ENCODE measurements at regions not wholly inside any gene's neighbourhood (a gene's known extent, or its start where the extent isn't known, plus 50 kb on each side); places are given as distances from the start of the nearest gene placed in this dataset.

GRCh38 chr22:27509132-27509920, 292.2 kb downstream of the MN1 start:
- in situ Hi-C loops (cut with MboI; ENCODE audit: low sequenced_read_pairs in 4 of 4) (no loop called here), intact Hi-C loops (cut with DNase I; ENCODE audit: low total_unique reads) (loop anchor here (5.0 kb wide), 1 partner anchor 293 kb away; the partner anchor contains the start of gene MN1)
- Histone ChIP-seq H3K27ac (peak overlapping the region; percentile 75 to 87 (median 80)), H3K36me3 (no peaks in the 10 kb centered on the region), H3K4me1 (peaks cover 60 to 64% of the 10 kb centered on the region in 2 donors), H3K9me3 (no peaks in the 10 kb centered on the region), H3K27me3 (no peaks in the 10 kb centered on the region), H3K4me3 (no peak overlapping the region)
- TF ChIP-seq, protein P1, sequence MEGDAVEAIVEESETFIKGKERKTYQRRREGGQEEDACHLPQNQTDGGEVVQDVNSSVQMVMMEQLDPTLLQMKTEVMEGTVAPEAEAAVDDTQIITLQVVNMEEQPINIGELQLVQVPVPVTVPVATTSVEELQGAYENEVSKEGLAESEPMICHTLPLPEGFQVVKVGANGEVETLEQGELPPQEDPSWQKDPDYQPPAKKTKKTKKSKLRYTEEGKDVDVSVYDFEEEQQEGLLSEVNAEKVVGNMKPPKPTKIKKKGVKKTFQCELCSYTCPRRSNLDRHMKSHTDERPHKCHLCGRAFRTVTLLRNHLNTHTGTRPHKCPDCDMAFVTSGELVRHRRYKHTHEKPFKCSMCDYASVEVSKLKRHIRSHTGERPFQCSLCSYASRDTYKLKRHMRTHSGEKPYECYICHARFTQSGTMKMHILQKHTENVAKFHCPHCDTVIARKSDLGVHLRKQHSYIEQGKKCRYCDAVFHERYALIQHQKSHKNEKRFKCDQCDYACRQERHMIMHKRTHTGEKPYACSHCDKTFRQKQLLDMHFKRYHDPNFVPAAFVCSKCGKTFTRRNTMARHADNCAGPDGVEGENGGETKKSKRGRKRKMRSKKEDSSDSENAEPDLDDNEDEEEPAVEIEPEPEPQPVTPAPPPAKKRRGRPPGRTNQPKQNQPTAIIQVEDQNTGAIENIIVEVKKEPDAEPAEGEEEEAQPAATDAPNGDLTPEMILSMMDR (IDR thresholded peaks at IDR 0.05 in 4 of 5, conservative IDR thresholded peaks at IDR 0.05 in 1 of 5): no peak
- TF ChIP-seq POLR2A (IDR thresholded peaks at IDR 0.05): no peak
- ATAC-seq (peak in 1 of 2 donors; percentile 42), DNase-seq (no peak)

- Histone ChIP-seq H3K36me3 (no peaks in the 10 kb centered on the region), H3K27me3 (no peaks in the 10 kb centered on the region), H3K27ac (peak overlapping the region; percentile 75 to 87 (median 80)), H3K4me3 (no peak overlapping the region), H3K9me3 (no peaks in the 10 kb centered on the region), H3K4me1 (peaks cover 53 to 58% of the 10 kb centered on the region in 2 donors)
- DNase-seq (peak; percentile 44 to 68), ATAC-seq (peak; percentile 88 to 90)
- in situ Hi-C loops (cut with MboI; ENCODE audit: low sequenced_read_pairs in 4 of 4): no loop called here
- TF ChIP-seq, protein P1 (IDR thresholded peaks at IDR 0.05 in 4 of 5, conservative IDR thresholded peaks at IDR 0.05 in 1 of 5): no peak
- TF ChIP-seq POLR2A (IDR thresholded peaks at IDR 0.05): no peak
- intact Hi-C loops (cut with DNase I; ENCODE audit: low total_unique reads): loop anchor here (2.0 kb wide), 1 partner anchor 125 kb away; no protein-coding TSS in a partner anchor
Observed at GRCh38 chr22:27510024-27510423, 291.5 kb downstream of the MN1 start.

DNA sequence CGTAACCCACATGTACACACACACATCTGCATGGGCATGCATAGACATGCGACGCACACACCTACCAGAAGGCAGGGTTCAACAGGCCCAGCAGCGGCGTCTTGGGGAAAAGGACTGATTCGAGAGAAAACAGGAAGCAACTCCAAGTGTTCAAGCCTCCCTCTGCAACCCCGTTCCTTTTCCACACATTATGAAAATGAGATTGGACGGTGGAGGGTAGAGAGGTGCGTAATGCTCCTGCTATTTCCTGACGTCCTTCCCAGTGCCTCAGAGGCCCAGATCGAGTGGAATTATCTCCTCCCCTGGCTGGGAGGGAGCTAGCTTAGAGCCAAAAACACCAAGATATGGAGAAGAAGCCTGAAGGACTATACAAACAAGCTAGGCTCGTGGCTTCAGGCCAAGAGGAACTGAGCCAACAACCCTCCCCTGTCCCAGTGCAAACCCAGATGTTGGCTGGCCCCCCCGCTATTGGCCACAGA, 289.2 kb downstream of the MN1 start:
- no peak for TF ChIP-seq POLR2A (IDR thresholded peaks at IDR 0.05)
- TF ChIP-seq, protein P1 (IDR thresholded peaks at IDR 0.05 in 4 of 5, conservative IDR thresholded peaks at IDR 0.05 in 1 of 5): no peak
- H3K4me3 ChIP-seq: no peak overlapping the region
- intact Hi-C loops (cut with DNase I; ENCODE audit: low total_unique reads): no loop called here
- ATAC-seq (peak in 1 of 2 donors; percentile 30), DNase-seq (peak; percentile 6 to 42)
- H3K27ac ChIP-seq: peak overlapping the region in 2 of 4 donors; percentile 45 to 83
- in situ Hi-C loops (cut with MboI; ENCODE audit: low sequenced_read_pairs in 4 of 4): no loop called here
- H3K27me3 ChIP-seq: no peaks in the 10 kb centered on the region
- no peaks in the 10 kb centered on the region for H3K9me3 ChIP-seq
- H3K36me3 ChIP-seq: no peaks in the 10 kb centered on the region
- peaks cover 35 to 40% of the 10 kb centered on the region in 2 donors for H3K4me1 ChIP-seq

- no peaks in the 10 kb centered on the region for H3K27me3 ChIP-seq
- TF ChIP-seq, protein P1 (IDR thresholded peaks at IDR 0.05 in 4 of 5, conservative IDR thresholded peaks at IDR 0.05 in 1 of 5): no peak
- no peak for TF ChIP-seq POLR2A (IDR thresholded peaks at IDR 0.05)
- no peak for ATAC-seq
- no peaks in the 10 kb centered on the region for H3K36me3 ChIP-seq
- H3K9me3 ChIP-seq: no peaks in the 10 kb centered on the region
- H3K27ac ChIP-seq: peak overlapping the region in 1 of 4 donors; percentile 45
- peaks cover 33 to 39% of the 10 kb centered on the region in 2 donors for H3K4me1 ChIP-seq
- H3K4me3 ChIP-seq: no peak overlapping the region
- intact Hi-C loops (cut with DNase I; ENCODE audit: low total_unique reads): no loop called here
- DNase-seq: no peak
- in situ Hi-C loops (cut with MboI; ENCODE audit: low sequenced_read_pairs in 4 of 4): no loop called here
Observed at GRCh38 chr22:27513021-27513420, 288.5 kb downstream of the MN1 start.

All from gastrocnemius medialis (tissue), 4 donors.